HG03066 (cell line): ENCODE measurements at regions not wholly inside any gene's neighbourhood (a gene's known extent, or its start where the extent isn't known, plus 50 kb on each side); places are given as distances from the start of the nearest gene placed in this dataset.
"Not testable (repeated sequence)": the region's sequence is repeated elsewhere in the genome, so short reads cannot be mapped to it uniquely, and the experiment has no call there.

Experiments used
- ATAC-seq: cut with Tn5 transposase; IDR thresholded peaks from one replicate; pipeline ENCODE4 v1.9.1; 2021; ENCODE audit warnings: low read depth; ENCODE audit not compliant: unreplicated experiment

- ATAC-seq, result no peak
Observed at GRCh38 chr2:45123065-45123464, 113.8 kb upstream of the SIX2 start.

- no peak for ATAC-seq
Observed at GRCh38 chr2:45121236-45121927, 112.1 kb upstream of the SIX2 start.

GRCh38 chr2:45120546-45120945 is 111.3 kb upstream of the SIX2 start:
- no peak for ATAC-seq

- no peak for ATAC-seq
Observed at GRCh38 chr2:45119855-45120254, 110.6 kb upstream of the SIX2 start.

GRCh38 chr2:45119038-45119437 is 109.8 kb upstream of the SIX2 start:
- ATAC-seq, result no peak

- ATAC-seq, result no peak
Observed at GRCh38 chr2:45117383-45117782, 108.1 kb upstream of the SIX2 start.

GRCh38 chr2:45115181-45115580 is 105.9 kb upstream of the SIX2 start:
- no peak for ATAC-seq

- no peak for ATAC-seq
Observed at GRCh38 chr2:45114221-45114955, 105.1 kb upstream of the SIX2 start.

GRCh38 chr2:45112750-45113149 is 103.5 kb upstream of the SIX2 start:
- ATAC-seq, result no peak

GRCh38 chr2:45105050-45105582 is 95.9 kb upstream of the SIX2 start:
- no peak for ATAC-seq

GRCh38 chr2:45104429-45104828 is 95.2 kb upstream of the SIX2 start:
- ATAC-seq, result no peak

- ATAC-seq, result no peak
Observed at GRCh38 chr2:45103351-45104345, 94.4 kb upstream of the SIX2 start.

- no peak for ATAC-seq
Observed at GRCh38 chr2:45102579-45103117, 93.4 kb upstream of the SIX2 start.

- no peak for ATAC-seq
Observed at GRCh38 chr2:45102141-45102540, 92.9 kb upstream of the SIX2 start.

- no peak for ATAC-seq
Observed at GRCh38 chr2:45096996-45097395, 87.7 kb upstream of the SIX2 start.

GRCh38 chr2:45096038-45096437 is 86.8 kb upstream of the SIX2 start:
- ATAC-seq, result not testable (repeated sequence)

GRCh38 chr2:45093663-45094062 is 84.4 kb upstream of the SIX2 start:
- no peak for ATAC-seq

- no peak for ATAC-seq
Observed at GRCh38 chr2:45093181-45093580, 83.9 kb upstream of the SIX2 start.

- ATAC-seq, result no peak
Observed at GRCh38 chr2:45089554-45090261, 80.5 kb upstream of the SIX2 start.

- ATAC-seq, result no peak
Observed at GRCh38 chr2:45085487-45085886, 76.2 kb upstream of the SIX2 start.
